GM13976 (cell line): ENCODE measurements at regions not wholly inside any gene's neighbourhood (a gene's known extent, or its start where the extent isn't known, plus 50 kb on each side); places are given as distances from the start of the nearest gene placed in this dataset.
"Not testable (repeated sequence)": the region's sequence is repeated elsewhere in the genome, so short reads cannot be mapped to it uniquely, and the experiment has no call there.

Experiments
- DNase-seq: peaks from one replicate; pipeline ENCODE4 v3.0.0; 2012; ENCODE audit warnings: low spot score
- in situ Hi-C: fragments of 300-500 bp; cut with MboI; formaldehyde crosslinking; loops from one replicate; pipeline ENCODE4 v1.12.0; 2022; ENCODE audit warnings: low sequenced_read_pairs, mixed read lengths, inconsistent platforms; ENCODE audit not compliant: unreplicated experiment
- TF ChIP-seq, protein P1 (sequence below): IDR thresholded peaks from 2 replicates; pipeline ENCODE4 v1.5.1; 2012; ENCODE audit warnings: borderline replicate concordance, mild to moderate bottlenecking; ENCODE audit not compliant: insufficient read depth; ENCODE audit errors: extremely low read depth, missing control alignments, control extremely low read depth

DNA sequence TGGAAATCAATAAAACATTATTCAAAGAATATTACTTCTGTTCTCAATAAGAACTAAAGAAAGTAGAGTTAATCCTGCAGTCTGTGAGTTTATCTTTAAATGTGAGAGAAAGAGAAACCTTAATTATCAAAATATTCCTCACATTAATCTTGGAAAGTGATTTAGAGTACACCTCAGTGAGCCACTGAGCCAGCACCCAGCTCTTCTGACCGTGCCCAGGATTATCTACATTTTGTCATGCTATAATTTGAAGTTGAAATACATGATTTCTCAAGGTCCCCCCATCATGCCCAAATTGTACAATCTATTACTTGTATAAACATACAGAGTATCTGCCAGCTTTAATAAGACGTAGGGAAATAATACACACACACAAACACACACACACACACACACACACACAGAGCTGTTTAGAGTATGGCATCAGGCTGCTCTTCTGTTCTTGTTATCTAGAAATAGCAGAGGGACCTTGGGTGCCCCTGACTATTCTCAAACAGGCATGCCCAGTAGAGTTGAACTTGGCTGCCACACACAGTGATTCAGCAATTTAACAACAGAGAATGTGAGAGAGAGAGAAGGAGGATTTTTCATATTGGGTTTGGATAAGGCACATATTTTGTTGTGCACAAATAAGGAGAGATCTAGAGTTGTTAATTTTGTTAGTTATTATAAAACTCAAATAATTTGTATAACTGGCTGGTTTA lies 74.4 kb downstream of the P2RY1 start:
- TF ChIP-seq, protein P1, sequence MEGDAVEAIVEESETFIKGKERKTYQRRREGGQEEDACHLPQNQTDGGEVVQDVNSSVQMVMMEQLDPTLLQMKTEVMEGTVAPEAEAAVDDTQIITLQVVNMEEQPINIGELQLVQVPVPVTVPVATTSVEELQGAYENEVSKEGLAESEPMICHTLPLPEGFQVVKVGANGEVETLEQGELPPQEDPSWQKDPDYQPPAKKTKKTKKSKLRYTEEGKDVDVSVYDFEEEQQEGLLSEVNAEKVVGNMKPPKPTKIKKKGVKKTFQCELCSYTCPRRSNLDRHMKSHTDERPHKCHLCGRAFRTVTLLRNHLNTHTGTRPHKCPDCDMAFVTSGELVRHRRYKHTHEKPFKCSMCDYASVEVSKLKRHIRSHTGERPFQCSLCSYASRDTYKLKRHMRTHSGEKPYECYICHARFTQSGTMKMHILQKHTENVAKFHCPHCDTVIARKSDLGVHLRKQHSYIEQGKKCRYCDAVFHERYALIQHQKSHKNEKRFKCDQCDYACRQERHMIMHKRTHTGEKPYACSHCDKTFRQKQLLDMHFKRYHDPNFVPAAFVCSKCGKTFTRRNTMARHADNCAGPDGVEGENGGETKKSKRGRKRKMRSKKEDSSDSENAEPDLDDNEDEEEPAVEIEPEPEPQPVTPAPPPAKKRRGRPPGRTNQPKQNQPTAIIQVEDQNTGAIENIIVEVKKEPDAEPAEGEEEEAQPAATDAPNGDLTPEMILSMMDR = no peak
- in situ Hi-C loops = no loop called here
- no peak for DNase-seq

DNA sequence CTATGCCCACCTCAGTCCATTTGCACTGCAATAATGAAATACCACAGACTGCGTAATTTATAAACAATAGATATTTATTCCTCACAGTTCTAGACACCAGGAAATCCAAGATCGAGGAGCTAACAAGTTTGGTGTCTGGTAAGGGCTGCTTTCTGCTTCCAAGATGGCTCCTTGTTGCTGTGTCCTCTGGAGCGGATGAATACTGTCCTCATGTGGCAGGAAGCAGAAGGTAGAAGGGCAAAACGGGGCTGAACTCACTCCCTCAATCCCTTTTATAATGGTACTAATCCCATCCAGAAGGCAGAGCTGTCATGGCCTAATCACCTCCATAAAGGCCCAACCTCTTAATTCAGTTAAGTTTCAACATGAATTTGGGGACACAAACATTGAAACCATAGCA lies 75.3 kb downstream of the P2RY1 start:
- TF ChIP-seq, protein P1 = no peak
- in situ Hi-C loops = no loop called here
- DNase-seq = no peak

DNA sequence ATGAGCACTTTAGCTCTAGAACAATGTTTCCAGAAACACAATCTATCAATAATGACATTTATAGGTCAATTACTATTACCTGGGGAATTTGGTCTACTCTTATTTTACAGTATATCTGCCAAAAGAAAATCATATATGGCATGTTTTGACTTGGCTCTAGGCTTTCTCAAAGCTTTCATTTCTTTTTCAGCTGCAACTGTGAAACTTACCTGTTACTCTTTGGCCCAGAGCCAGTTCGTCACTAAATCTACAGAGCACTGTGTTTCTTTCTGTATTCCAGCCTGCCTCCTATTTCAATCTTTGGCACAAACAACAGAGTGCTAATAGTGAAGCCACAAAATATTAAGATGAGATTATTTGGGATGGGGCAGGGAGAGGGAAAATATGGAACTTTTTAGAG lies 76.0 kb downstream of the P2RY1 start:
- in situ Hi-C loops = no loop called here

DNA sequence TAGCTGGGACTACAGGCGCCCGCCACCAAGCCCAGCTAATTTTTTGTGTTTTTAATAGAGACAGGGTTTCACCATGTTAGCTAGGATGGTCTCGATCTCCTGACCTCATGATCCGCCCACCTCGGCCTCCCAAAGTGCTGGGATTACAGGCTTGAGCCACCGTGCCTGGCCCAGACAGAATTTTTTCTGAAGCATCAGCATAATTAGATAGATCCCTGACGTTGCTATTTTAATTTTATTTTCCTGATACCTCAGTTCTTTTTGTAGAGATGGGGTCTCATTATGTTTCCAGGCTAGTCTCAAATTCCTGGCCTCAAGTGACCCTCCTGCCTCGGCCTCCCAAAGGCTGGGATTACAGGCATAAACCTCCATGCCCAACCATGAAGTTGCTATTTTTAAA lies 79.8 kb downstream of the P2RY1 start:
- in situ Hi-C loops, DNase-seq: not testable (repeated sequence)

More for the DNA sequence above, 76.0 kb downstream of the P2RY1 start:
- TF ChIP-seq, protein P1 = no peak
- no peak for DNase-seq

DNA sequence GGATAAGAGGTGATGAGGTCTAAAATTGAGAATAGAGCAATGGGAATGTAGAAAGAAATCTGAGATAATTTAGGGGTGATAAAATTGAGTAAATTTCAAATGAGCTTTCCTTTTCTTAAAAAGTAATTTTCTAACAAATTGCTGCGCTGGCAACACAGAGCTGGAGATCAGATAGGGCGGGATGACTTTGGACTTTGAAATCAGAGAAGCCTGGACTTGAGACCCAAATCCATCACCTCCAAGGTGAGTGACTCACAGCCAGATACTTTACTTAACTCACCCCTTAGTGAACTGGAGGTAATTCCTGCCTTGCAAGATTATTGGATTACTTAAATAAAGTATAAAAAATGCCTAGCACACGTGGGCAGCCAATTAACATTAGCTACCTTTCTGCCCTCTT lies 80.8 kb downstream of the P2RY1 start:
- in situ Hi-C loops = no loop called here
- TF ChIP-seq, protein P1 = no peak
- DNase-seq = no peak

DNA sequence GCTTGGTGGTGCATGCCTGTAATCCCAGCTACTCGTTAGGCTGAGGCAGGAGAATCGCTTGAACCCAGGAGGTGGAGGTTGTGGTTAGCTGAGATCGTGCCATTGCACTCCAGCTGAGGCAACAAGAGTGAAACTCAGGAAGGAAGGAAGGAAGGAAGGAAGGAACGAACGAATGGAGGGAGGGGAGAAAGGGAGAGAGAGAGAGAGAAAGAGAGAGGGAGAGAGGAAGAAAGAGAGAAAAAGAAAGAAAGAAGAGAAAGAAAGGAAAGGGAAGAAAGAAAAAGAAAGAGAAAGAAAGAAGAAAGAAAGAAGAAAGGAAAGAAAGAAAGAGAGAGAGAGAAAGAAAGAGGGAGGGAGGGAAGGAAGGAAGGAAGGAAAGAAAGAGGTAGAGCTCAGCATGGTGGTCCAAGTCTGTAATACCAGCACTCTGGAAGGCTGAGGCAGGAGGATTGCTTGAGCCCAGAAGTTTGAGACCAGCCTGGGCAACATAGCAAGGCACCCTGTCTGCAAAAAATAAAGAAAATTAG lies 81.9 kb downstream of the P2RY1 start:
- TF ChIP-seq, protein P1 = no peak
- in situ Hi-C loops = no loop called here
- DNase-seq = no peak

DNA sequence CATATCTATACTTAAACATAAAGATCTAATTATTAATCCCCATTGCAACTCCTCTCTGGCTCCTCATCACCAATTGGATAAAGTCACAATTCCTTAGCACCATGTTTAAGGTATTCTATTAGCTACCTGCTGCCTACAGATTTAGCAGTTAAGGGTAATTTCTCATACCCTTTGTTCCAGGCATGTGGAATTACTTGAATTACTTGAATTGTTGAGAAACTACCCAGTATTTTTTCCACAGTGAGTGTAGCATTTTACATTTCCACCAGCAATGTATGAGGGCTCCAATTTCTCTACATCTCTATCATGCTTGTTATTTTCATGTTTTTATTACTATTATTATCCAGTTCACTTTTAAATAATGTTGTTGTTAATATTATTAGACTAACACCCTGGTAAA lies 86.4 kb downstream of the P2RY1 start:
- in situ Hi-C loops = no loop called here
- TF ChIP-seq, protein P1 = no peak
- no peak for DNase-seq
